ENCODE measurements at regions not wholly inside any gene's neighbourhood (a gene's known extent, or its start where the extent isn't known, plus 50 kb on each side); places are given as distances from the start of the nearest gene placed in this dataset.
"Not testable (repeated sequence)": the region's sequence is repeated elsewhere in the genome, so short reads cannot be mapped to it uniquely, and the experiment has no call there.

- H3K4me1 ChIP-seq (ENCODE audit: control insufficient read depth in 3 of 3, insufficient read depth in 3 of 3, low read length in 3 of 3); H3K27me3 ChIP-seq (ENCODE audit: control insufficient read depth in 3 of 3, insufficient read depth in 3 of 3, low read length in 3 of 3); H3K27ac ChIP-seq (ENCODE audit: low read depth, low read length); H3K4me3 ChIP-seq (ENCODE audit: low read length in 3 of 3); H3K9me3 ChIP-seq (ENCODE audit: control insufficient read depth in 3 of 3, low read length in 3 of 3); H3K36me3 ChIP-seq (ENCODE audit: control insufficient read depth in 3 of 3, insufficient read depth in 3 of 3, low read length in 3 of 3); H3K9ac ChIP-seq (ENCODE audit: low read depth in 1 of 3, low read length in 3 of 3): not testable (repeated sequence)
Observed at GRCh38 chr5:124103056-124103455, 591.1 kb downstream of the CSNK1G3 start.

GRCh38 chr5:124102486-124102885 lies 590.5 kb downstream of the CSNK1G3 start:
- no peak overlapping the region for H3K4me3 ChIP-seq (ENCODE audit: low read length in 3 of 3)
- H3K27me3 ChIP-seq (ENCODE audit: control insufficient read depth in 3 of 3, insufficient read depth in 3 of 3, low read length in 3 of 3) = no peaks in the 10 kb centered on the region
- H3K9me3 ChIP-seq (ENCODE audit: control insufficient read depth in 3 of 3, low read length in 3 of 3) = no peaks in the 10 kb centered on the region
- H3K36me3 ChIP-seq (ENCODE audit: control insufficient read depth in 3 of 3, insufficient read depth in 3 of 3, low read length in 3 of 3) = no peaks in the 10 kb centered on the region
- no peak overlapping the region for H3K27ac ChIP-seq (ENCODE audit: low read depth, low read length)
- H3K4me1 ChIP-seq (ENCODE audit: control insufficient read depth in 3 of 3, insufficient read depth in 3 of 3, low read length in 3 of 3) = no peaks in the 10 kb centered on the region
- no peak overlapping the region for H3K9ac ChIP-seq (ENCODE audit: low read depth in 1 of 3, low read length in 3 of 3)

GRCh38 chr5:124093658-124094057 lies 581.7 kb downstream of the CSNK1G3 start:
- no peak overlapping the region for H3K4me3 ChIP-seq (ENCODE audit: low read length in 3 of 3)
- H3K27ac ChIP-seq (ENCODE audit: low read depth, low read length) = no peak overlapping the region
- H3K9ac ChIP-seq (ENCODE audit: low read depth in 1 of 3, low read length in 3 of 3) = no peak overlapping the region
- no peaks in the 10 kb centered on the region for H3K4me1 ChIP-seq (ENCODE audit: control insufficient read depth in 3 of 3, insufficient read depth in 3 of 3, low read length in 3 of 3)
- H3K27me3 ChIP-seq (ENCODE audit: control insufficient read depth in 3 of 3, insufficient read depth in 3 of 3, low read length in 3 of 3) = no peaks in the 10 kb centered on the region
- H3K36me3 ChIP-seq (ENCODE audit: control insufficient read depth in 3 of 3, insufficient read depth in 3 of 3, low read length in 3 of 3) = no peaks in the 10 kb centered on the region
- peaks cover 0 to 2% (median 0%) of the 10 kb centered on the region in 3 donors for H3K9me3 ChIP-seq (ENCODE audit: control insufficient read depth in 3 of 3, low read length in 3 of 3)

DNA sequence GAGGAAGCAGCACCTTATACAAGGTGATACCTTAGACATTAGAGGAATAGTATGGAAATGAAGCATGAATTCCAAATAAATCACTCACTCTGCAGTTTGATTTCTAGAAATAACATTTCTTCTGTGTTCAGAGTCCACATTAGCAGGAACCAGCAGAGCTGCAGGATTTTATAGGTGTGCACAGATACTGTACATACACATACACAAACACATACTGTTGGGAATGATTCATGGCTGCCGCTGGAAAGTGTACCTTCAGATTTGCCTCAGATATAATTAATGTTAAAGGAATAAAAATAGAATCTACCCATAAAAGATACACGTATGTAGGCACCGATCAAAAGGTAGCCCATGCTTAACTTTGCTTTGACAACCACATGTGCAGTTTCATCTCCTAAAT lies 578.1 kb downstream of the CSNK1G3 start:
- Histone ChIP-seq H3K36me3 (ENCODE audit: control insufficient read depth in 3 of 3, insufficient read depth in 3 of 3, low read length in 3 of 3) (no peaks in the 10 kb centered on the region), H3K4me1 (ENCODE audit: control insufficient read depth in 3 of 3, insufficient read depth in 3 of 3, low read length in 3 of 3) (no peaks in the 10 kb centered on the region), H3K4me3 (ENCODE audit: low read length in 3 of 3) (no peak overlapping the region), H3K27me3 (ENCODE audit: control insufficient read depth in 3 of 3, insufficient read depth in 3 of 3, low read length in 3 of 3) (no peaks in the 10 kb centered on the region), H3K9ac (ENCODE audit: low read depth in 1 of 3, low read length in 3 of 3) (no peak overlapping the region), H3K9me3 (ENCODE audit: control insufficient read depth in 3 of 3, low read length in 3 of 3) (no peaks in the 10 kb centered on the region), H3K27ac (ENCODE audit: low read depth, low read length) (no peak overlapping the region)

DNA sequence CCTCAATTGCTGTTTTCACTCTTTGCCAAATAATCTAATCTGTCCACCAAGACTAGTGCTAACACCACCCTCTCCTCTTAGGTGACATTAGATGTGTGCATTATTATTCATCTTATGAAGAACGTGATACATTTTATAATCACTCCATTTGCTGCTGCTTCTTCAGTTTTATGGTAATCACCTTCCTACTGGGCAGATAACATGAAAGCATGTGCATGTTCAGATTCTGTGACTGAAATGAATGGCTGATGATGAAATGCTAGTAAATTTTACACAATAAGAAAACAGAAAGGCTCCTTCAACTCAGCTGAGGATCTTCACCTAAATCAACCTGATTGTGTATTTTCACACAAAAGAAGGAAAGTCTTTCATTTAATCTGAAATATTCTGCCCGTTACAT lies 577.6 kb downstream of the CSNK1G3 start:
- Histone ChIP-seq H3K36me3 (ENCODE audit: control insufficient read depth in 3 of 3, insufficient read depth in 3 of 3, low read length in 3 of 3) (no peaks in the 10 kb centered on the region), H3K27ac (ENCODE audit: low read depth, low read length) (no peak overlapping the region), H3K9ac (ENCODE audit: low read depth in 1 of 3, low read length in 3 of 3) (no peak overlapping the region), H3K4me3 (ENCODE audit: low read length in 3 of 3) (no peak overlapping the region), H3K9me3 (ENCODE audit: control insufficient read depth in 3 of 3, low read length in 3 of 3) (no peaks in the 10 kb centered on the region), H3K4me1 (ENCODE audit: control insufficient read depth in 3 of 3, insufficient read depth in 3 of 3, low read length in 3 of 3) (no peaks in the 10 kb centered on the region), H3K27me3 (ENCODE audit: control insufficient read depth in 3 of 3, insufficient read depth in 3 of 3, low read length in 3 of 3) (no peaks in the 10 kb centered on the region)

DNA sequence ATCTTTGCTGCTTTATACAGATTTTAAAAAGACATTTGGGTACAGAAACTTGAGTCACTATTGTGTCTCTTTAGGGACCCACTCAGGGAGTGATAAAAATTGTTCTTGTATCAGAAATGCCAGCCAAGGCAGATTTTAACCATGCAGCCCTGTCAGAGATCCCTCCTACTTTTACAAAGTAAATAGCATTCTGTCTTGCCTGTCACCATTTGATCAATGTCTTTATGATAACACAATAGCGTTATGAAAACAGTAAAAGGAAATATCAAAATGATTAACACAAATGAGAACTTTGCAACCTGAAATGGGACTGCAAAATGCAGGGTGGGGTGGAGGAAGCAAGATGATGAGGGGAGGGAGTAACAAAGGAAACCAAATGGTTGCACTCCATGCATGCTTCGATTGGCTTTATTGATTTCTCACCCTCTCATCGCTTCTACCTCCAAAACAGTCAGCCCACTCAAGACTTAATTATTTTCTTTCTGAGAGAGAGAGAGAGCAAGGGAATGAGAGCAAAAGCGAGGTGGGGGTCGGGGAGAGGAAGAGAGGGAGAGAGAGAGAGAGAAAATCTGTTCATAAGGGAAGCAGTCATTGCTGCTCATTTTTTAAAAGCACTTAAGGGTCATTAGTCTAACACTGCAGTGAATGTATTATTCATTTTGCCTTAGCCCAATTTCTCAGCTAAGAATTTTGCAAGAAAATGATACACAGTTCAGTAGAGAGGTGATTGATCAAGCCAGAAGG lies 576.5 kb downstream of the CSNK1G3 start:
- H3K9ac ChIP-seq (ENCODE audit: low read depth in 1 of 3, low read length in 3 of 3) = no peak overlapping the region
- H3K4me1 ChIP-seq (ENCODE audit: control insufficient read depth in 3 of 3, insufficient read depth in 3 of 3, low read length in 3 of 3) = no peaks in the 10 kb centered on the region
- no peak overlapping the region for H3K4me3 ChIP-seq (ENCODE audit: low read length in 3 of 3)
- H3K27ac ChIP-seq (ENCODE audit: low read depth, low read length) = no peak overlapping the region
- no peaks in the 10 kb centered on the region for H3K9me3 ChIP-seq (ENCODE audit: control insufficient read depth in 3 of 3, low read length in 3 of 3)
- H3K27me3 ChIP-seq (ENCODE audit: control insufficient read depth in 3 of 3, insufficient read depth in 3 of 3, low read length in 3 of 3) = no peaks in the 10 kb centered on the region
- H3K36me3 ChIP-seq (ENCODE audit: control insufficient read depth in 3 of 3, insufficient read depth in 3 of 3, low read length in 3 of 3) = no peaks in the 10 kb centered on the region

DNA sequence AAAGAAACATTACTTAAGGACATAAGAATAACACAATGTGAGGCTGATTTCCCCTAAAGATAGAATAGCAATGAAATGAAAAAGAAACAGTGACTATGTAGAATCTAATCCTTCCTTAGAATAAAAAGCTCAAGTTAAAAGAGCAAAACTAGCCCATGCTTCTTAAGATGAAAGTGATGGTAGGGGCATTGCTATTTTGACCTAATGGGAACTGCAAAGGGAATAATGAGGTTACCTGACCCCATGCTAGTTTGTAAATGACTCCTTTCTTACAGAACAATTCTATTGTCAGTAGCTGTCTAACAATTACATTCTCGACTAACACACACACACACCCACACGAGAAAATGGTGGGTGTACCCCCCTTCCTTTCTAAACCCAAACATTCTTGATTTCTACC lies 575.8 kb downstream of the CSNK1G3 start:
- Histone ChIP-seq H3K9me3 (ENCODE audit: control insufficient read depth in 3 of 3, low read length in 3 of 3) (no peaks in the 10 kb centered on the region), H3K4me3 (ENCODE audit: low read length in 3 of 3) (no peak overlapping the region), H3K27me3 (ENCODE audit: control insufficient read depth in 3 of 3, insufficient read depth in 3 of 3, low read length in 3 of 3) (no peaks in the 10 kb centered on the region), H3K9ac (ENCODE audit: low read depth in 1 of 3, low read length in 3 of 3) (no peak overlapping the region), H3K27ac (ENCODE audit: low read depth, low read length) (no peak overlapping the region), H3K36me3 (ENCODE audit: control insufficient read depth in 3 of 3, insufficient read depth in 3 of 3, low read length in 3 of 3) (no peaks in the 10 kb centered on the region), H3K4me1 (ENCODE audit: control insufficient read depth in 3 of 3, insufficient read depth in 3 of 3, low read length in 3 of 3) (no peaks in the 10 kb centered on the region)

- no peak overlapping the region for H3K27ac ChIP-seq (ENCODE audit: low read depth, low read length)
- no peaks in the 10 kb centered on the region for H3K27me3 ChIP-seq (ENCODE audit: control insufficient read depth in 3 of 3, insufficient read depth in 3 of 3, low read length in 3 of 3)
- H3K36me3 ChIP-seq (ENCODE audit: control insufficient read depth in 3 of 3, insufficient read depth in 3 of 3, low read length in 3 of 3) = no peaks in the 10 kb centered on the region
- no peak overlapping the region for H3K4me3 ChIP-seq (ENCODE audit: low read length in 3 of 3)
- no peaks in the 10 kb centered on the region for H3K9me3 ChIP-seq (ENCODE audit: control insufficient read depth in 3 of 3, low read length in 3 of 3)
- no peaks in the 10 kb centered on the region for H3K4me1 ChIP-seq (ENCODE audit: control insufficient read depth in 3 of 3, insufficient read depth in 3 of 3, low read length in 3 of 3)
- no peak overlapping the region for H3K9ac ChIP-seq (ENCODE audit: low read depth in 1 of 3, low read length in 3 of 3)
Observed at GRCh38 chr5:124080256-124080655, 568.3 kb downstream of the CSNK1G3 start.

GRCh38 chr5:124079062-124079461 lies 567.1 kb downstream of the CSNK1G3 start:
- H3K4me3 ChIP-seq (ENCODE audit: low read length in 3 of 3) = no peak overlapping the region
- no peak overlapping the region for H3K27ac ChIP-seq (ENCODE audit: low read depth, low read length)
- H3K36me3 ChIP-seq (ENCODE audit: control insufficient read depth in 3 of 3, insufficient read depth in 3 of 3, low read length in 3 of 3) = no peaks in the 10 kb centered on the region
- no peaks in the 10 kb centered on the region for H3K4me1 ChIP-seq (ENCODE audit: control insufficient read depth in 3 of 3, insufficient read depth in 3 of 3, low read length in 3 of 3)
- H3K9ac ChIP-seq (ENCODE audit: low read depth in 1 of 3, low read length in 3 of 3) = no peak overlapping the region
- H3K9me3 ChIP-seq (ENCODE audit: control insufficient read depth in 3 of 3, low read length in 3 of 3) = no peaks in the 10 kb centered on the region
- no peaks in the 10 kb centered on the region for H3K27me3 ChIP-seq (ENCODE audit: control insufficient read depth in 3 of 3, insufficient read depth in 3 of 3, low read length in 3 of 3)

DNA sequence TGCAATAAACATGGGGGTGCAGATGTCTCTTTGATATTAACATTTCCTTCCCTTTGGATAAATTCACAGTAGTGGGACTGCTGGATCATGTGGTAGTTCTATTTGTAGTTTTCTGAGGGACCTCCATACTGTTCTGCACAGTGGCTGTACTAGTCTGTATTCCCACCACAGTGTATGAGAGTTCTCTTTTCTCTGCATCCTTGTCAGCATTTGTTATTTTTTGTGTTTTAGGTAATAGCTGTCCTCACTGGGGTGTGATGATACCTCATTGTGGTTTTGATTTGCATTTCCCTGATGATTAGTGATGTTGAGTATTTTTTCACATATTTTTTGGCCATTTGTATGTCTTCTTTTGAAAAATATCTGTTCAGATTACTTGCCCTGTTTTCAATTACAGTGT lies 562.5 kb downstream of the CSNK1G3 start:
- Histone ChIP-seq H3K4me1 (ENCODE audit: control insufficient read depth in 3 of 3, insufficient read depth in 3 of 3, low read length in 3 of 3) (no peaks in the 10 kb centered on the region), H3K9me3 (ENCODE audit: control insufficient read depth in 3 of 3, low read length in 3 of 3) (no peaks in the 10 kb centered on the region), H3K4me3 (ENCODE audit: low read length in 3 of 3) (no peak overlapping the region), H3K9ac (ENCODE audit: low read depth in 1 of 3, low read length in 3 of 3) (no peak overlapping the region), H3K36me3 (ENCODE audit: control insufficient read depth in 3 of 3, insufficient read depth in 3 of 3, low read length in 3 of 3) (no peaks in the 10 kb centered on the region), H3K27ac (ENCODE audit: low read depth, low read length) (no peak overlapping the region), H3K27me3 (ENCODE audit: control insufficient read depth in 3 of 3, insufficient read depth in 3 of 3, low read length in 3 of 3) (no peaks in the 10 kb centered on the region)
